Skeletal muscle cell (primary cell): ENCODE measurements at regions not wholly inside any gene's neighbourhood (a gene's known extent, or its start where the extent isn't known, plus 50 kb on each side); places are given as distances from the start of the nearest gene placed in this dataset.

Experiments used
- DNase-seq: peaks from one replicate; pipeline ENCODE4 v3.0.0-alpha.2; 2010; ENCODE audit warnings: low read depth
- H3K4me3 ChIP-seq: 2 replicates; pipeline ENCODE4 v1.5.1; 2011; ENCODE audit warnings: low read depth, mild to moderate bottlenecking, control low read depth, low read length, moderate library complexity

DNA sequence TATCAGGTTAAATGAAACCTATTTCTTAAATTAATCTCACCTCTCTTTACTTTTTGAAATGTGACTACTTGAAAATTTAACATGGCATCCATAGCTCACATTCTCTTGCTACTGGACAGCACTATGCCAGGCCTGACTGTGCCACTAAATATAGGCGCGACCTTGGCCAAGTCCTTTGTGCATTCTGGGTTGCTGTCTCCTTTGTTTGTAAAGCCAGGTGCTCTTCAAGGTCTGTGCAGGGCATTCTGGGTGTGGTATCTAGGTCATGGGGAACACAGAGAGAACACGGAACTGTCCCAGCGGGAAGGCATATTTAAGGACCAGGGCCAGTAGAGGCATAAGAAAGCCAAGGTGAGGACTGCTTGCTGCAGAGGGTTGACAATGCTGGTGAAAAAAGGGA, 121.2 kb downstream of the ZNF664 start:
- H3K4me3 ChIP-seq = no peak overlapping the region

DNA sequence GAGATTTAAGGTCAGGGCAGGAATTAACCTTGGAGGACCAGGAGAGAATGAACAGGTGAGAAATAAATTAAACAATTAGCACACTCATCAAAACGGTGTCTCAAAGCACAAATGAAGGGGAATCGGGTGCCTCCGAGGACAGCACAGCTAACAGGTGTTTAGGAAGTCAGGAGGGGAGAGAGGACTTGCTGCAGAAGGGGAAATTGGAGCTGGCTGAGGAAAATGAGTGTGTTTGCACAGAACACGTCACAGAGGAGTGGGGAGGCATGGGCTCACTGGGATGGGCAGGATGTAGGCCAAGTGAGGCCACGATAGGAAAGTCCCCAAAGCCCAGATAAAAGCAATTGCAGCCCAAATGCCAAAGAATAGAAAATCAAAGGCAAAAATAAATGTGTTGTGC, 121.7 kb downstream of the ZNF664 start:
- DNase-seq = no peak
- no peak overlapping the region for H3K4me3 ChIP-seq

More for the DNA sequence above, 121.2 kb downstream of the ZNF664 start:
- DNase-seq = no peak

DNA sequence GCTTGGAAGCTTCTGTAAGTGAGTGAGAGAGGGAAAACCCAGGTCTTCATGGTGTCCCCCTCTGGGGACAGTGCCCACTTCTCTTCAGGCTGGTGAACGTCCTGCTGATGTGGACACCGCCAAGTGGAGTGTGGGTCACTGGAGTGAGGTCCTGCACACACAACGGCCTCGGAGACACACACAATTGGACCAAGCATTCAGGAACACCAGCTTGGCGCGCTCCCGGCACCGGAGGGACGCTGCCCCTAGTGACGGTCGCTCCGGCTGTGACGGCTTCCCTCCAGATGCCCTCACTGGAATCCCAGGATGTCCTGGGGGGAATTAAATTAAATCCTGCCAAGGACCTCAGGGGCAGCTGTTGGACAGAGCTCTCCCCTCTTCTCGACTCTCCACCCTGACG, 123.1 kb downstream of the ZNF664 start:
- DNase-seq = no peak
- H3K4me3 ChIP-seq = no peak overlapping the region

DNA sequence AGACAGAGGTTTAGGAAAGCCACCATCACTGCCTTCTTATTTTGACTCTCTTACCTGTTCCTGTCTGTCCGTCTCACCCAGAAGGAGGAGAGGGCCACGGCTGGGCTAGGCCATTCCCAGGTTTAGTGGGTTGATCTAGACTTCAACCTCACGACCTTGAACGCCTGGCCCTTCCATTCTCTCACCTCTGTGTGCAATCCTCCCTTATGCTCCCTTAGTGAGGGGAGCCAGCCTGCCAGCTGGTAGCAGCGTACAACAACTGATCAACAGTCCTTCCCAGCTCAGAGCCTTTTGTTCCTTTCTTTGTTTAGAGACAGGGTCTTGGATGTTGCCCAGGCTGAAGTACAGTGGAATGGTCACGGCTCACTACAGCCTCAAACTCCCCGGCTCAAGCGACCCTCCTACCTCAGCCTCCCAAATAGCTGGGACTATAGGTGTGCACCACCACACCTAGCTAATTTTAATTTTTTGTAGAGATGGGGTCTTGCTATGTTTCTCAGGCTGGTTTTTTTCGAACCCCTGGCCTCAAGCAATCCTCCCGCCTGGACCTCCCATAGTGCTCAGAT, 123.9 kb downstream of the ZNF664 start:
- H3K4me3 ChIP-seq = no peak overlapping the region
- no peak for DNase-seq

DNA sequence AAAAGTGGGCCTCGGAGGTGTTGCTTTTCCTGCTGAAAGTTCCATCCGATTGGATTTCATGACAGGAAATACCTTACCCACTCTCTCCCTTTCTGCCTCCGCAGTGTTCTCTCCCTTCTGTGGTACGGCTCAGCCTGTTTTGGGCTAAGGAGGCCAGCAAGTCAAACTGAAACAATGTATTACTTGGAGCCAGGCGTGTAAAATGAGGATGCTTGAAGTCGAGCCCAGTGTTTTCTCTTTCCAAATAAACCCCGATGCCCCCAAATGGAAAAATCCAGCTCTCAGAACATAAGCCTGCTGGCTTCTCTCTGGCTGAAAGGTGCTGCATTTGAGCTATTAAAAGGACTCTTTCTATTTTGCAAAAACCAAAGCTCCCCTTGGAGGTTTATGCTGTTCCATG, 124.7 kb downstream of the ZNF664 start:
- H3K4me3 ChIP-seq = no peak overlapping the region
- DNase-seq = no peak

DNA sequence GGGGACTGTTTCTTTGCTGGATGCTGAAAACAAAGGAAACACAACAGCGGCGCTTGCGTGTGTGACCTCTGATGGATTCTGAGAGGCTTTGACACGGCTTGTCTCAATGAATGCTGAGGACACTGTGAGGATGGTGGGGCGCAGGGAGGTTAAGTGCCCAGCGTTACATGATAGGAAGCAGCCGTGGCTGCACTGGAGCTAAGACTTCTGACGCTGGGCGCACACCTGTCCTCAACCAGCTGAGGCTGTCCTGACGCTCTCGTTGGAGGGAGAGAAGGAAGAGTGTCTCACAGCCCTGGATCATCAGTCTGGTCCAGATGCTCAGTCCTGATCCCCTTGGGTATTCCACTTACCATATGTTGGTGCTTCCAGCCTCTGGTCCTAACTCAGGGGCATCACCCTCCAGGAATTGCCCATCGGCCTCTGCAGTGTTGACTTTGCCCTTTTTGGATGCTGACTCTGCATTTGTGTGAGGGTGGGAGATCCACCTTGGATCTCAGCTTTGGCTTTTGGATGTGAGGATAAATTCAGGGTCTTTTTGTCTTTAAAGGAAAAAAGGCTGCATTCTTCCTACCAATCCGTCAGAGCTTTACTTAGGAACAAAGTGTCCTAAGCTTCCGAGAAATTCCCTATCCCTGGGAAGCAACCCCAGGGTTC, 125.2 kb downstream of the ZNF664 start:
- H3K4me3 ChIP-seq = no peak overlapping the region
- DNase-seq = no peak

DNA sequence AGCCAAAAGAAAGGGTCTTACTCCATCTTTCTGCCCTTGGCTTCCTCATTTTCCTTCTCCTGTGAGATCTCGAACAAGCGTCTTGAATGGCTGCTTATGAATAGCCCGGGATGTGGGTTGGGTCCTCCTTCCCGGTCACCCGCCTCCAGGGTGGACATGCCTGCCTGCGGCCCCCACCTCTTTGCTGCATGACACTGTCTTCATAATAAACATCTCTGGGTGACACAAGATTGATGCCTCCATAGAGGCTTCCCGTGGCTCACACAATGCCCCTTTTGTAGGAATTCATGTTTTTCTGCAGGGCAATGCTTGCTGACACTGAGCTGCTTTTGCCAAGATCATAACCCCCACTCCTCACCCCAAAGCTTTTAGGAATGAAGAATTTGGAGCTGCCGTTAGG, 125.9 kb downstream of the ZNF664 start:
- no peak for DNase-seq
- H3K4me3 ChIP-seq = no peak overlapping the region

DNA sequence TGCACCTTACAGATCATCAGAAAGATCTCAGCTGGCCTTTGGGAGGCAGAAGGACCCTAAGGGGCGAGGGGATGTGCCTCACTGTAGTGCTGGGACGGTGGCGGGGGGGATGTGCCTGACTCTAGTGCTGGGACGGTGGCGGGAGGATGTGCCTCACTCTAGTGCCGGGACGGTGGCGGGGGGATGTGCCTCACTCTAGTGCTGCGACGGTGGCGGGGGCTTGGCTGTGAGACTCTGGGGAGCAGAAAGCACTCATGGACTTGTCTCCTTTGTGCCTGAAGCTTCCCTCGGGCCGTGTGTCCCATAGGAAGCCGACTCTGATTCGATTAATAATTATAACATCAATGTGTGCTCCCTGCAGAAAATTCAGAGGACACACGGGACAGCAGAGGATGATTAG, 126.6 kb downstream of the ZNF664 start:
- no peak overlapping the region for H3K4me3 ChIP-seq
- DNase-seq = no peak

DNA sequence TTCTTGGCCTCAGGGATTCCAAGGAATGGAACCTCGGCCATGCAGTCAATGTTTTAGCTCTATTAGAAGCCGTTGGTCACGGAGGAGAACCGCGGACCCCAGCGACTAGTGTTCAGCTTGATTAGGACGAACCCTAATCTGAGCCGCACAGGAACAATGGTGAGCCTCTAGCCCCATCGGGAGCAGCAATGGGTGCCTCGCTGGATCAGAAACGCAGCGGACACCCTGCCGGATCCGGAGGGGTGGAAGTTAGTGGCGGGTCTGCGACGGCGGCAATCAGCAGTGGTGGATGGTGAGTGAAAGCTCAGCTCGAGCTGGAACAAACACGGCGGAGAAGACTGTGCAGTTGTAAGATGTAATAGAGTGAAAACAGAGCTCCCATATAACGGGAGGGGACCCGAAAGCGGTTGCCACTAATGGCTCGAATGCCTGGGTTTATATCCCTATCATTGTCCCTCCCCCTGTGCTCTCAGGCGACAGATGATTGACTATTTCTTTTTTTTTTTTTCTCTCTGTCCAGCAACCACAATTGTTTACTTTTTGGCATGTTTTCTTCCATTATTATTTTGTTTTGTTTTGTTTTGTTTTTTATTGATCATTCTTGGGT, 127.7 kb downstream of the ZNF664 start:
- DNase-seq = no peak
- H3K4me3 ChIP-seq = no peak overlapping the region

DNA sequence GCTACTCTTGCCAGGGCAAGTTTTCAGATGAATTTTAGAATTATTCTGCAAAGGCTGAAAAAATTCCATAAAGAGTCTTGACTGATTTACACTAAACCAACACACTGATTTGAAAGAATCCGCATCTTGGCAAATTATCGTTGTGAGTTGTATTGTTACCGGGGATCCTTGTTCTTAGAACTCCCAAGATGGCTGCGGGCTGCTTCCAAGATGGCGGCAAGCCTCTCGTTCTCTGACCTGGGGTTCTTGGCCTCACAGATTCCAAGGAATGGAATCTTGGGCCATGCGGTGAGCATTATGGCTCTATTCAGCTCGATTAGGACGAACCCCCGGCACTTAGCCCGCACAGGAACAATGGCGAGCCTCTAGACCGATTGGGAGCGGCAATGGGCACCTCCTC, 132.5 kb downstream of the ZNF664 start:
- no peak overlapping the region for H3K4me3 ChIP-seq
- DNase-seq = no peak

DNA sequence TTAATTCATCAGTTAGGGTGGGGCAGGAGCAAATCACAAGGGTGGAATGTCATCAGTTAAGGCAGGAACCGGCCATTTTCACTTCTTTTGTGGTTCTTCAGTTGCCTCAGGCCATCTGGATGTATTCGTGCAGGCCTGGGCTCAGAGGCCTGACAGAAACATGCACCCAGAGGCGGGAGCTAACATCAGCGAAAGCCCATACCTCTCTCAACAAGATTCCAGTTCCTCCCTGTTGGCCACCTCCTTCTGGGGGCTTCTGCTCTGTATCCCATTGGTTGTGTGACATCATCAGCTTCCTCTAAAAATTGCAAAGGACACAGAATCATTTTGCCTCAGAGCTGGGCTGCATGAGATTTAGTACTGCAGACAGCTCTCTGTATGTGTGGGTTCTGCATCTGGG, 134.3 kb downstream of the ZNF664 start:
- no peak for DNase-seq
- no peak overlapping the region for H3K4me3 ChIP-seq

DNA sequence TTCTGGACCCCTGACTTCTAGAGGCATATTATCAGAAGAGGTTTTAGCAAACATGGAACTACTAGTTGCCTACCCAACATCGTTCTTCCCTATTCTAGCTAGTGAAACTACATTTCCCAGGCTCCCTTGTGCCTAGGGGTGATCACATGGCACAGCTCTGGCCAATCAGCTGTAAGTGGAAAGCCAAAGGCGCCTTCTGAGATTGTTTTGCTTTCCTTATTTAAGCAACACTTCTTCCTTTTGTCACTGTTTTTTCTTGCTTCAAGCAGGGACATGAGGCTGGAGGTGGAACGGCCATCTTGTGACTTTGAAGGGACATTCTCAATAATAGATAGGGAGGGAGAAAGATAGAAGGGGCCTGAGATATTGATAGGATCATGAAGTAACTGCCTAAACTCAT, 136.7 kb downstream of the ZNF664 start:
- H3K4me3 ChIP-seq = no peak overlapping the region
- no peak for DNase-seq

DNA sequence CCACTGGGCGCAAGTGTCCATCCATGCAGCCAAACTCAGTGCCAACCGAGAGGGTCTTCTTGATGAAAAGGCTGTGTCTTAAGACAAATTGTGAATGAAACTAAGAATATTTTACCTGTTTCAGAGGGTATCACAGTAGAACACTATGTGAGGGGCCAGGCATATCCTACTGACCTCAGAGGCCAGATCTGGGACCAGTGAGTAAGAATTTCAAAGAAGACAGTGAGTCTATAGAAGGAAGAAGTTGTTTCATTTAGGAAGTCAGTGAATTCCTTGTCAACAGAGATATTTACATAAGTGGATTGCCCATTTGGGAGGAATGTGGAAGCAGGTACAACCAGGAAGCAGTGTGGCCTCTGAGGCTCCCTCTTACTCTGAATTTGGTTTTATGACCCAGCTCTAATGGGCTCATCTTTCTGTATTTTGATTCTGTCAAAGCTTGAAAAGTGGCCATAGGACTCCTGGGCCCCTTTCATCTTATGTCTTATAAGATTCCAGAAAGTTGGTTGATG, 137.4 kb downstream of the ZNF664 start:
- H3K4me3 ChIP-seq = no peak overlapping the region
- DNase-seq = no peak

DNA sequence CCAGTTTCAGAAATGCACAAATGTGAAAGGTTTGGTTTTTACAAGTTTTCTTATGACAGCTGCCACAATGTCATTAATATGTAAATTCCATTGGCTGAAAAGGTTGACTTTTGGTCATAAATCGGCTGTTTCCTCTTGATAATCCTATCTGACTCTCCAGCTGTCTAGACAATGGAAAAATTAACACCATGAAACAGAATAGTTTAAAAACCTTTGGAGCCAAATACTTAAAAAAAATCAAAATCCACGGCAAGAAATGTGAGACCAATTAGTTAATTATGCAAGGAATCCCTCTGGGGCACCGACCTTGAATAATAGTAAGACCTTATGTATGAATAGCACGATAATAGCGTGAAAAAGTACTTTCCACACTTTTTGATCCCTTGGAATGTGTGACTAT, 138.0 kb downstream of the ZNF664 start:
- DNase-seq = no peak
- H3K4me3 ChIP-seq = no peak overlapping the region

DNA sequence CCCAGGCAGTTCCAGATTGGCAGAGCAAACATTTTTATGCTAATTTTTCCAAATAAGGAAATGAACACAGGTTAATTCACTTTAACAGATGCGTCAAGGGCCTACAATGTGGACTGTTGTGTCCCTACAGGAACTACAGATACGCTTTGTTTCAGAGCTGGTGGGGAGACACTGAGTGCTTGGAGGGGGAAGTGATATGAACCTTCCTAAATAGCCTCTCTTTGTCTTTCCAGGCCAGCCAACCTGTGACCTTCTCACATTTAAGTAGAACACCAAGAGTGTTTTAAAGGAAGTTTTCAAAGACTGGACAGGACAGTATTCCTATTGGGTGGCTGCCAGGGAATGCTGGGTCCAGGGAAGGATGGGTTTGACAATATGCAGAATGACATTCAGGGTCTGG, 141.3 kb downstream of the ZNF664 start:
- no peak overlapping the region for H3K4me3 ChIP-seq
- no peak for DNase-seq

DNA sequence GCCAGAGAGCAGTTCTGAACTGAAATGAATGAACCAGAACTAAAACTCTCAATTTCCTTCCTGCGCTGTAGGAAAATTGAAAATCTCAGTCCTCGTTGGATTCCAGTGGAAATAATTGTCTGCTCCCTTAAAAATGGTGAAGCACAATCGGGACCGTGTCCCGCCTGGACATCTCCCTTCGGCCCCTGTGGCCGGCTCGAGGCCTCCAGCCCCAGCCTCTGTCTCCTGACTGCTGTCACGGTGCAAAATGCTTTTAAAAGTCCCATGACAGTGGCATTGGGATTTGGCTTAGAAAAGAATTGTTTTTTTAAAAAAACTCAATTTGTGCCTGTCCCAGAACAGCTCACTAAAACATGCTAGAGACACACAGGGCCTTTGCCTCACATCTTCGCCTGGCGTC, 142.5 kb downstream of the ZNF664 start:
- no peak for DNase-seq
- H3K4me3 ChIP-seq = no peak overlapping the region

DNA sequence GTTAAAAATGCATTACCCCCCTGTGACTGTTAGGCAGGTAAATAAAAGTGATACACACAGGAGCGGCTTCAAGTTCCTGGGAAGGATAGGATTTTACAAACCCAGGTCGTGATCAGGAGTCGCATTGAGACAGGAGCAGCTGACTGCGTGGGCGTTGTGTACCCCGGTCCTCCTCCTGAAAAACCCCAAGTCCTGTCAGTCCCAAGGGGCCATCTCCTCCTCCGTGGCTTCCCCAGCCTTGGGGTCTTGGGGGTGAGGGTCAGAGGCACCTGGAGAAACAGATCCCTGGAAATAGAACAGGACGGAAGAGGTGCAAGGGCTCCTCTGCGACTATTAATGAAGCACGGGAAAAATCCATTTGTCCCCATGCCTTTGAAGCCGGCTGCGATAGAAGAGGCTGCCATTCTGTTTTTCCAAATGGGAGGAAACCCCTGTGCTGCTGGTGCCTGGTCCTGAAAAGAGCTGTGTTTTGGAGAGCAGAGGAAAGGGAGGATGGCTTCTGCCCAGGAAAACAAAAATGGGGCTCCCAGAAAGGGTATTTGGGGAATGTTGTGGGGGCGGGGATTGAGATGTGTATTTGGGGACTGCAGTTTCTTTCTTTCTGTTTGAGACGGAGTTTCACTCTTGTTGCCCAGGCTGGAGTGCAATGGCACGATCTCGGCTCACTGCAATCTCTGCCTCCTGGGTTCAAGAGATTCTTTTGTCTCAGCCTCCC, 143.1 kb downstream of the ZNF664 start:
- H3K4me3 ChIP-seq = no peak overlapping the region
- DNase-seq = no peak

DNA sequence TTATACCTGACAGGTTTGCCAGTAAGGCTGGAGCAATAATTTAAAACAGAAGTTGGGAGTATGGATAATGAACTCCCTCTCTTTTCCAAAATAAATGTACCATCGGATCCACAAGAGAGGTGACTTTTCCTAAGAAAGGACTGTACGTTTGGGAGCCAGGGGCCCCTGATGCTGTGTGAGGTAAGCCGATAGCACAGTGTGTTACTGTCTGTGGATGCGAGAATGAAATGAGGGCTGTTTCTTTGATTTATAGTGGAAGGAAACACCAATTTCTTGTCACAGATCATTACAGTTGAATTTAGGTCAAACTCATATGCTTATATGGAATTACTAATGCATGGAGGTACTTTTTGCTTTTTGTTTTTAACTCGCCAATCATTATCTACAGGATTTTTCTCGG, 147.7 kb downstream of the ZNF664 start:
- DNase-seq = no peak
- no peak overlapping the region for H3K4me3 ChIP-seq

DNA sequence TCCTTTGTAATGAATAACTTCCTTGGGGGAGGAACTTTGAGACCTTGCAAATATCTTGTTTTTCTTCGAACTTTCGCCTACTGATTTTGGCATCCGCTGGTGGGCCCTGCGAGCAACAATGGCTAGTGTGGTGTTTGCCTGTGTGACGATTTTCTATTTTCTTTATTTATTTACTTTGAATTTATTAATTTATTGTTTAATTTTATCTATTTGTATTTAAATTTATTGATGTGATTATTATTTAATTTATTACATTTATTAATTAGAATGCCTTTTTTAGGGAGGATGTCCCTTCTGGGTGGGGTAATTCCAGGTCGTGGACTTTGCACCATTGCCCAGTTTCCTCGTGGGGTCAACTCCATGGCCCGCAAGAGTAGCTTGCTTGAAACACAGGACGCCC, 149.7 kb downstream of the ZNF664 start:
- H3K4me3 ChIP-seq = no peak overlapping the region
- no peak for DNase-seq

DNA sequence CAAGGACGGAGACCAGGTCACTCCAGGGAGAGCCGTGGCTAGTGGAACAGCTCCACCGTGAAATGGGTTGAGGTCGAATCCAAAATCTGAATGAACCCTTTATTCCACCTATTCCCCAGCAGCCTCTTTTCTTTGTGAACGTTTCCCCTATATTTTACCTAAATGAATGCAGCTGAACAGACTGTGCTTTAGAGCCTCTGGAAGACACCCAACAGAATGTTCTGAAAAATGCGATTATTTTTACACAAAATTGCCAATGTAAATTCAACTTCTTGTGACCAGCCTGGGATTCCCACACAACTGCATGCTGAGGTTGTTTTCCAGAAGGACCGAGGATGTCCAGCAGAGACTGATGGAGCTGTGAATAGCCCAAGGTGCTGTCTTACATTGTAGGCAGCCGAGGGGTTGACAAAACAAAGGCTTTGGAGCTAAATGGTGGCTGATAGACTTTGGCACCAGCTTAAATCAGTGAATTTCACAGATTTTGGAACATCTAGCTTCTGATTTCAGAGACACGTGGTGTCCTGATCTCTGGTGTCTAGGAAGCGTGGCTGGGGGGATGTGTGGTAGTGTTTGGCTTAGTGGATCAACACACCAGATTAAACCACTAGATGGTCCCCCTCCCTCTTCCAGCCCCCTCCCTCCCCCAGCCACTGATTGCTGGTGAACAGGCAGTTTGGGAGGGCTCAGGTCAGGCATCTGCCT, 150.4 kb downstream of the ZNF664 start:
- H3K4me3 ChIP-seq = no peak overlapping the region
- DNase-seq = no peak
